ENCODE measurements at regions not wholly inside any gene's neighbourhood (a gene's known extent, or its start where the extent isn't known, plus 50 kb on each side); places are given as distances from the start of the nearest gene placed in this dataset.

- FAIRE-seq, result no peak
- DNase-seq (ENCODE audit: extremely low spot score, insufficient read length, low read depth), result no peak
Observed at GRCh38 chr1:67579623-67580394, 105.2 kb upstream of the GADD45A start.

- FAIRE-seq, result no peak
Observed at GRCh38 chr1:67580691-67581403, 104.2 kb upstream of the GADD45A start.

GRCh38 chr1:67582625-67583461 lies 102.2 kb upstream of the GADD45A start:
- DNase-seq (ENCODE audit: extremely low spot score, insufficient read length, low read depth), result no peak
- no peak for FAIRE-seq

More at GRCh38 chr1:67580691-67581403, 104.2 kb upstream of the GADD45A start:
- DNase-seq (ENCODE audit: extremely low spot score, insufficient read length, low read depth), result no peak

GRCh38 chr1:67583462-67583950 lies 101.5 kb upstream of the GADD45A start:
- FAIRE-seq, result no peak
- no peak for DNase-seq (ENCODE audit: extremely low spot score, insufficient read length, low read depth)

GRCh38 chr1:67584938-67585337 lies 100.1 kb upstream of the GADD45A start:
- FAIRE-seq (no peak), DNase-seq (ENCODE audit: extremely low spot score, insufficient read length, low read depth) (no peak)

- no peak for FAIRE-seq
Observed at GRCh38 chr1:67586596-67586995, 98.4 kb upstream of the GADD45A start.

GRCh38 chr1:67588178-67588855 lies 96.7 kb upstream of the GADD45A start:
- no peak for FAIRE-seq
- no peak for DNase-seq (ENCODE audit: extremely low spot score, insufficient read length, low read depth)

More at GRCh38 chr1:67586596-67586995, 98.4 kb upstream of the GADD45A start:
- DNase-seq (ENCODE audit: extremely low spot score, insufficient read length, low read depth), result no peak

GRCh38 chr1:67589519-67590233 lies 95.3 kb upstream of the GADD45A start:
- FAIRE-seq (no peak), DNase-seq (ENCODE audit: extremely low spot score, insufficient read length, low read depth) (no peak)

- DNase-seq (ENCODE audit: extremely low spot score, insufficient read length, low read depth), result no peak
- no peak for FAIRE-seq
Observed at GRCh38 chr1:67590329-67590728, 94.7 kb upstream of the GADD45A start.

- no peak for DNase-seq (ENCODE audit: extremely low spot score, insufficient read length, low read depth)
- FAIRE-seq, result no peak
Observed at GRCh38 chr1:67594764-67595163, 90.2 kb upstream of the GADD45A start.

GRCh38 chr1:67596674-67597073 lies 88.3 kb upstream of the GADD45A start:
- FAIRE-seq (no peak), DNase-seq (ENCODE audit: extremely low spot score, insufficient read length, low read depth) (no peak)

- no peak for FAIRE-seq
Observed at GRCh38 chr1:67597336-67597735, 87.7 kb upstream of the GADD45A start.

GRCh38 chr1:67599085-67599484 lies 85.9 kb upstream of the GADD45A start:
- no peak for FAIRE-seq
- DNase-seq (ENCODE audit: extremely low spot score, insufficient read length, low read depth), result no peak

More at GRCh38 chr1:67597336-67597735, 87.7 kb upstream of the GADD45A start:
- DNase-seq (ENCODE audit: extremely low spot score, insufficient read length, low read depth), result no peak

GRCh38 chr1:67601539-67601938 lies 83.5 kb upstream of the GADD45A start:
- DNase-seq (ENCODE audit: extremely low spot score, insufficient read length, low read depth) (no peak), FAIRE-seq (no peak)

GRCh38 chr1:67601955-67602354 lies 83.0 kb upstream of the GADD45A start:
- DNase-seq (ENCODE audit: extremely low spot score, insufficient read length, low read depth) (no peak), FAIRE-seq (no peak)

- DNase-seq (ENCODE audit: extremely low spot score, insufficient read length, low read depth), result no peak
- no peak for FAIRE-seq
Observed at GRCh38 chr1:67604778-67605177, 80.2 kb upstream of the GADD45A start.

- DNase-seq (ENCODE audit: extremely low spot score, insufficient read length, low read depth), result no peak
- FAIRE-seq, result no peak
Observed at GRCh38 chr1:67605209-67605780, 79.7 kb upstream of the GADD45A start.

- DNase-seq (ENCODE audit: extremely low spot score, insufficient read length, low read depth), result no peak
- no peak for FAIRE-seq
Observed at GRCh38 chr1:67607286-67607685, 77.7 kb upstream of the GADD45A start.

- DNase-seq (ENCODE audit: extremely low spot score, insufficient read length, low read depth), result no peak
- FAIRE-seq, result no peak
Observed at GRCh38 chr1:67607699-67608098, 77.3 kb upstream of the GADD45A start.

Data from GM18507 (cell line).